OCI-LY1 (cell line): ENCODE measurements at regions not wholly inside any gene's neighbourhood (a gene's known extent, or its start where the extent isn't known, plus 50 kb on each side); places are given as distances from the start of the nearest gene placed in this dataset.

Experiments used
- CTCF ChIP-seq: fragments of 200-600 bp; sonication (generic), shearing (Covaris generic); IDR thresholded peaks from 2 replicates; pipeline ENCODE4 v1.5.1; 2017; ENCODE audit warnings: mild to moderate bottlenecking, antibody characterized with exemption, low read length, moderate library complexity, mixed read lengths
- EZH2 ChIP-seq: fragments of 200-600 bp; sonication (generic), shearing (Covaris generic); IDR thresholded peaks from 2 replicates; pipeline ENCODE4 v1.8.0; 2017; ENCODE audit warnings: borderline replicate concordance, mixed run types, mild to moderate bottlenecking, antibody characterized with exemption, low read length, moderate library complexity, mixed read lengths

- no peak for TF ChIP-seq CTCF
- TF ChIP-seq EZH2, result no peak
Observed at GRCh38 chr5:26625099-26625498, 413.3 kb downstream of the CDH9 start.
